ENCODE measurements at regions not wholly inside any gene's neighbourhood (a gene's known extent, or its start where the extent isn't known, plus 50 kb on each side); places are given as distances from the start of the nearest gene placed in this dataset.

- no peak for TF ChIP-seq SUZ12 (IDR thresholded peaks at IDR 0.05; ENCODE audit: extremely low read depth, insufficient read depth, insufficient read length)
- TF ChIP-seq ZNF274 (IDR thresholded peaks at IDR 0.05; ENCODE audit: low read depth, low read length) = no peak
These were observed 103.0 kb downstream of the RPL22L1 start for GRCh38 chr3:170766823-170767575.
